ENCODE measurements at regions not wholly inside any gene's neighbourhood (a gene's known extent, or its start where the extent isn't known, plus 50 kb on each side); places are given as distances from the start of the nearest gene placed in this dataset.
"Not testable (repeated sequence)": the region's sequence is repeated elsewhere in the genome, so short reads cannot be mapped to it uniquely, and the experiment has no call there.

GRCh38 chr14:53743371-53743770 lies 213.3 kb downstream of the BMP4 start:
- DNase-seq (ENCODE audit: low read depth in 2 of 2), result no peak

- no peak for DNase-seq (ENCODE audit: low read depth in 2 of 2)
These were observed 214.4 kb downstream of the BMP4 start for GRCh38 chr14:53742233-53742620.

- DNase-seq (ENCODE audit: low read depth in 2 of 2), result peak in 1 of 2 donors; percentile 5
These were observed 215.0 kb downstream of the BMP4 start for GRCh38 chr14:53741479-53742232.

- no peak for DNase-seq (ENCODE audit: low read depth in 2 of 2)
These were observed 216.1 kb downstream of the BMP4 start for GRCh38 chr14:53740570-53740969.

GRCh38 chr14:53735916-53736315 lies 220.7 kb downstream of the BMP4 start:
- DNase-seq (ENCODE audit: low read depth in 2 of 2), result no peak

GRCh38 chr14:53723221-53723620 lies 233.4 kb downstream of the BMP4 start:
- DNase-seq (ENCODE audit: low read depth in 2 of 2), result no peak

GRCh38 chr14:53719536-53719935 lies 237.1 kb downstream of the BMP4 start:
- no peak for DNase-seq (ENCODE audit: low read depth in 2 of 2)

GRCh38 chr14:53716578-53716977 lies 240.0 kb downstream of the BMP4 start:
- peak in 1 of 2 donors; percentile 68 for DNase-seq (ENCODE audit: low read depth in 2 of 2)

GRCh38 chr14:53715193-53715721 lies 241.4 kb downstream of the BMP4 start:
- DNase-seq (ENCODE audit: low read depth in 2 of 2), result peak; percentile 9 to 76

- peak in 1 of 2 donors; percentile 63 for DNase-seq (ENCODE audit: low read depth in 2 of 2)
These were observed 242.0 kb downstream of the BMP4 start for GRCh38 chr14:53714495-53715192.

- DNase-seq (ENCODE audit: low read depth in 2 of 2), result not testable (repeated sequence)
These were observed 243.7 kb downstream of the BMP4 start for GRCh38 chr14:53712901-53713300.

- DNase-seq (ENCODE audit: low read depth in 2 of 2), result no peak
These were observed 245.4 kb downstream of the BMP4 start for GRCh38 chr14:53711205-53711604.

GRCh38 chr14:53710615-53711014 lies 246.0 kb downstream of the BMP4 start:
- no peak for DNase-seq (ENCODE audit: low read depth in 2 of 2)

GRCh38 chr14:53709381-53709780 lies 247.2 kb downstream of the BMP4 start:
- no peak for DNase-seq (ENCODE audit: low read depth in 2 of 2)

- DNase-seq (ENCODE audit: low read depth in 2 of 2), result no peak
These were observed 253.2 kb downstream of the BMP4 start for GRCh38 chr14:53703457-53703856.

GRCh38 chr14:53701108-53701875 lies 255.3 kb downstream of the BMP4 start:
- DNase-seq (ENCODE audit: low read depth in 2 of 2), result no peak

- peak in 1 of 2 donors; percentile 38 for DNase-seq (ENCODE audit: low read depth in 2 of 2)
These were observed 260.2 kb downstream of the BMP4 start for GRCh38 chr14:53696217-53696965.

- no peak for DNase-seq (ENCODE audit: low read depth in 2 of 2)
These were observed 260.9 kb downstream of the BMP4 start for GRCh38 chr14:53695692-53696214.

- DNase-seq (ENCODE audit: low read depth in 2 of 2), result no peak
These were observed 263.7 kb downstream of the BMP4 start for GRCh38 chr14:53692885-53693284.

GRCh38 chr14:53692451-53692850 lies 264.2 kb downstream of the BMP4 start:
- DNase-seq (ENCODE audit: low read depth in 2 of 2), result no peak

- no peak for DNase-seq (ENCODE audit: low read depth in 2 of 2)
These were observed 273.4 kb downstream of the BMP4 start for GRCh38 chr14:53683229-53683628.

Data from lung microvascular endothelial cell (primary cell).